Stimulated activated CD8-positive, alpha-beta memory T cell treated with anti-CD3 and anti-CD28 coated beads, Interleukin-12 subunit alpha, Interleukin-12 subunit beta, amount 100 ng/mL, for 1 hour (primary cell): ENCODE measurements at regions not wholly inside any gene's neighbourhood (a gene's known extent, or its start where the extent isn't known, plus 50 kb on each side); places are given as distances from the start of the nearest gene placed in this dataset.

Experiments
- DNase-seq: peaks from one replicate; pipeline ENCODE4 v3.0.0-alpha.2; 2020; ENCODE audit warnings: low read depth

- DNase-seq, result no peak
Observed at GRCh38 chr6:129911732-129912131, 50.6 kb upstream of the TMEM244 start.
